ENCODE measurements at regions not wholly inside any gene's neighbourhood (a gene's known extent, or its start where the extent isn't known, plus 50 kb on each side); places are given as distances from the start of the nearest gene placed in this dataset.

GRCh38 chr4:133711817-133712216 is 489.8 kb downstream of the PABPC4L start:
- no peak for TF ChIP-seq L3MBTL2 (conservative IDR thresholded peaks at IDR 0.05)
- TF ChIP-seq LEF1 (IDR thresholded peaks at IDR 0.05; ENCODE audit: borderline replicate concordance): no peak
- TF ChIP-seq TARDBP (IDR thresholded peaks at IDR 0.05): no peak
- TF ChIP-seq HDGF (IDR thresholded peaks at IDR 0.05; ENCODE audit: borderline replicate concordance): no peak
- TF ChIP-seq SUZ12 (IDR thresholded peaks at IDR 0.05): no peak
- TF ChIP-seq CTBP1 (IDR thresholded peaks at IDR 0.05; ENCODE audit: borderline replicate concordance): no peak
- TF ChIP-seq ELF4 (IDR thresholded peaks at IDR 0.05): no peak
- no peak for TF ChIP-seq PKNOX1 (IDR thresholded peaks at IDR 0.05)
- TF ChIP-seq FOXK2 (IDR thresholded peaks at IDR 0.05): no peak
- TF ChIP-seq SP1 (IDR thresholded peaks at IDR 0.05): no peak

All from HEK293T (cell line).